ENCODE measurements at regions not wholly inside any gene's neighbourhood (a gene's known extent, or its start where the extent isn't known, plus 50 kb on each side); places are given as distances from the start of the nearest gene placed in this dataset.

DNA sequence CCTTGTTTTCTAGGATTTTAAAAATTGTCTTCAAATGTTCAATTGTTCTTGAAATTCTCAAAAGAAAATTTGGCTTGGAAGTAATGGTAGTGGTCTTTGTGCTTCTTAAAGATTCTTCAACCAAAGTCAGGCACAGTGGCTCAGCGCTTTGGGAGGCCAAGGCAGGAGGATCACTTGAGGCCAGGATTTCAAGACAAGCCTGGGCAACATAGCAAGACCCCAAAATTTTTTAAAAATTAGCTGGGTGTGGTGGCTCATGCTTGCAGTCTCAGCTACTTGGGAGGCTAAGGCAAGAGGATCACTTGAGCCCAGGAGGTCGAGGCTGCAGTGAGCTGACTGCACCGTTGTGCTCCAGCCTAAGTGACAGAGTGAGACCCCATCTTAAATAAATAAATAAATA, 153.5 kb upstream of the ZNF507 start:
- Histone ChIP-seq H3K4me1 (no peaks in the 10 kb centered on the region), H3K36me3 (no peaks in the 10 kb centered on the region), H3K9me3 (no peaks in the 10 kb centered on the region), H3K27me3 (peaks cover 0 to 20% of the 10 kb centered on the region in 2 donors), H3K27ac (no peak overlapping the region), H3K4me3 (no peak overlapping the region)
- no peak for DNase-seq
- TF ChIP-seq, protein P1, sequence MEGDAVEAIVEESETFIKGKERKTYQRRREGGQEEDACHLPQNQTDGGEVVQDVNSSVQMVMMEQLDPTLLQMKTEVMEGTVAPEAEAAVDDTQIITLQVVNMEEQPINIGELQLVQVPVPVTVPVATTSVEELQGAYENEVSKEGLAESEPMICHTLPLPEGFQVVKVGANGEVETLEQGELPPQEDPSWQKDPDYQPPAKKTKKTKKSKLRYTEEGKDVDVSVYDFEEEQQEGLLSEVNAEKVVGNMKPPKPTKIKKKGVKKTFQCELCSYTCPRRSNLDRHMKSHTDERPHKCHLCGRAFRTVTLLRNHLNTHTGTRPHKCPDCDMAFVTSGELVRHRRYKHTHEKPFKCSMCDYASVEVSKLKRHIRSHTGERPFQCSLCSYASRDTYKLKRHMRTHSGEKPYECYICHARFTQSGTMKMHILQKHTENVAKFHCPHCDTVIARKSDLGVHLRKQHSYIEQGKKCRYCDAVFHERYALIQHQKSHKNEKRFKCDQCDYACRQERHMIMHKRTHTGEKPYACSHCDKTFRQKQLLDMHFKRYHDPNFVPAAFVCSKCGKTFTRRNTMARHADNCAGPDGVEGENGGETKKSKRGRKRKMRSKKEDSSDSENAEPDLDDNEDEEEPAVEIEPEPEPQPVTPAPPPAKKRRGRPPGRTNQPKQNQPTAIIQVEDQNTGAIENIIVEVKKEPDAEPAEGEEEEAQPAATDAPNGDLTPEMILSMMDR (IDR thresholded peaks at IDR 0.05) = no peak
- no peak for ATAC-seq
- intact Hi-C loops (cut with DNase I) = no loop called here

DNA sequence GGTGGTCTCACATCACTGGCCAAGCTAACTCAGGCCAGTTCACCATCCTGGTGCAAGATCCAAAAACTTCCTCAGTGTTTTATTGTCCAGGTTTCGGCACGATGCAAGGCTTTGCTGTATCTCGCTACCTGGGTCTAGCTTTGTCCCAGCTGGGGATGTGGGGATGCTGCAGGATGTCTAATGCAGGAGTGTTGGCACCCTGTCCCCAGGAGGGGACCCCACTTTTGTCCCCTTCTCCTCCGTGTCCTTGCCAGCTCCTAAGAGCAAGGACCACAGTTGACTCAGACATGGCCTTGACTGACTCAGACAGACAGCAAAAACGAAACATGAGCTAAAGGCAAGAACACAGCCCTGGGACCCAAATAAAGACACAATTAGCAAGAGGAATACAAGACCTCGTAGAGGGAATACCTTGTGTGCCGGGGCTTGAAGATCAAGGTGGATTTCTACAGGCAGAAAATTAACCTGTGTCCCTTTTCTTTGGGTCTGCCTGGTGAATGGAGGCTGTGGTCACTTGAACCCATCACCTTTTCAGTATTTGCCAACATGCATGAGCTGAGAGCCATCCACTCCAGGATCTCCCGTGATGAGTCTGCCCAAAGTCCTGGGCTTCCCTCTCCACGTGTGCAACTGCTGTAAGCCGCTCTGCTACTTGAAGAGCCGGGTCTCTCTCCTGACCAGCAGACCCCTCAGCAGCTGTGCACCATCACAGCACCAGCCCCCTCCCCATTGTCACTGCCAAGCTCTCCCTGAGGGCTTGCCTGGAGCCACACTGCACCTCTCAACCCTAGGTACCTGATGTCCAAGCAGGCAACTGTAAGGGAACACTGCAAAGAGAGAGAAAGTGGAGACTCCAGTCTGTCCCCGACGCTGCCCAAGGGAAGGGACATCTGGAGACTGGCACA, 149.5 kb upstream of the ZNF507 start:
- Histone ChIP-seq H3K27ac (no peak overlapping the region), H3K4me3 (no peak overlapping the region), H3K4me1 (no peaks in the 10 kb centered on the region), H3K9me3 (no peaks in the 10 kb centered on the region), H3K36me3 (no peaks in the 10 kb centered on the region), H3K27me3 (peaks cover 0 to 17% of the 10 kb centered on the region in 2 donors)
- ATAC-seq = no peak
- TF ChIP-seq, protein P1 (IDR thresholded peaks at IDR 0.05) = no peak
- no peak for DNase-seq
- intact Hi-C loops (cut with DNase I) = no loop called here

DNA sequence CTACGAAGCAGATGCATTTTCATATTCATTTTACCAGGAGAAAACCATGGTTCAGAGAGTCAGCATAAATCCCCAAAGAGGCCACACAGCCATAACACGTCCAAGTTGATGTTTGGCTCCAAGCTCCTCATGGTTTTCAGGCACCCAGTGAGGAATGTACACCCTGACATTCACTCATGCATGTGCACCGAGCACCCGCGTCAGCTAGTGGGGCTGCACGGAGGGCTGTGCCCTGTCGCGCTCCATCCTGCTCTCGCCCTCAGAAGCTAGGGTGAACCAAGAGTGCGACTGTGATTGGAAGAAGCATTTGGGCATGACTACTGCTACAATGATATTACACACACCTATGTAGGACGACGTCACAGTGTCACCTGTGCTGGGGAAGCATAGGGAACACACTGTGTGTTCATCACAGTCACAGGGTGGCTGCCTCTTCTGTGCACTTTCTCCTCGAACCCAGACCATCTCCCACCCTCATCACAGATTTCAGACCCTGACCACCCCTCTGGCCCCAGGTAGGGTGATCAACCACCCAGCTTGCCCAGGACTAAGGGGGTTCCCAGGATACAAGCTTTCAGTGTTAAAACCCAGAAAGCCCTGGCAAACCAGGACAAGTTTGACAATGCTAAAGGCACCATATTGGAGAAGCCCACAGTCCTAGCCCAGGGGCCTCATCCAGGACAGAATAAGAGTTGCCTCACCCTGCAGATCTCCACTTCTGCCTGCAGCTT, 148.6 kb upstream of the ZNF507 start:
- DNase-seq = no peak
- H3K9me3 ChIP-seq = no peaks in the 10 kb centered on the region

DNA sequence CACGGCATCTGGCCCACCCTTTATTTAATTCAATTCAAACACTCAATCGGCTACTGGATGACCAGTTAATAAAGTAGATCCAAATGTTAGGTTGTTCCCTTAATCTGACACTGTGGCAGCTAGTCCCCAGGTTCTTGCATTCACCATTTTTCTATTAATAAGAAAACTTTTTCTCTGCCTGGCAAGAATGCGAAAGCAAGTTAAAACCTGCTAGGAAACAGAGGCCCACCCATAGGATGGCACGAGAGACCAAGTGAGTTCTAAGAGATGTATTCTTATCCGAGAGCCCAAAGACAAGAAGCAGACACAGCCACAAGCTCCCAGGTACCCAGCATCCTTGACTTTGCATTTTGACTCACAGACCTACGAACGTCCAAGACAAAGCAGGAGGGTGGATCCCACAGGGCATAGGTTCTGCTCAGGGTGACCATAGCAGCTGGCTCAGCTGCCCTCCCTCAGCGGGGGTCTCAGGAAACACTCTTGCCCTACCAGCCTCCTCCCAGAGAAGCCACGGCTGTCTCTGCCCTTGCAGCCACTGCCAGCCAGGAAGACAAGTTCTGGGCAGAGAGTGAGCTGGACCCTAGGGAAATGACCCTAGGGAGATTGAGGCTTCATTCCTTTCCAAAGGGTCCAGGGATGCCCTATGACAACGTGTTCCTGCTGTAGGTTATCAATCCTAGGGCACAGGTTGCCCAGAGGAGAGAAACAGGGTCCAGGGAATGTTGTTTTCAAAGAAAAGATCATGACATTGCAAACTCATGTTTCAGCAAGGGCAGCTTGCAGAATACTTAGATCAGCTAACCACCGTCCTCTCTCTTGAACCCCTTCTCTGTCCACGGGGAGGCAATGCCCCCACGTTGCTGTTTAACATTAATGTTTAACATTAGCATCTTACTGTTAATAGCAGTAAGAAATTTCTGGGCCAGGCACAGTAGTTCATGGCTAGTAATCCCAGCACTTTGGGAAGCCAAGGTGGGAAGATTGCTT, 147.2 kb upstream of the ZNF507 start:
- H3K27me3 ChIP-seq = peaks cover 0 to 17% of the 10 kb centered on the region in 2 donors
- H3K36me3 ChIP-seq = no peaks in the 10 kb centered on the region
- no peak for ATAC-seq
- no peak for DNase-seq
- intact Hi-C loops (cut with DNase I) = no loop called here
- no peak overlapping the region for H3K27ac ChIP-seq
- TF ChIP-seq, protein P1 (IDR thresholded peaks at IDR 0.05) = no peak
- no peaks in the 10 kb centered on the region for H3K4me1 ChIP-seq
- no peak overlapping the region for H3K4me3 ChIP-seq
- no peaks in the 10 kb centered on the region for H3K9me3 ChIP-seq

More for the DNA sequence above, 148.6 kb upstream of the ZNF507 start:
- TF ChIP-seq, protein P1 (IDR thresholded peaks at IDR 0.05) = no peak
- no peak for ATAC-seq
- Histone ChIP-seq H3K27ac (no peak overlapping the region), H3K4me1 (no peaks in the 10 kb centered on the region), H3K27me3 (peaks cover 0 to 17% of the 10 kb centered on the region in 2 donors), H3K36me3 (no peaks in the 10 kb centered on the region), H3K4me3 (no peak overlapping the region)
- intact Hi-C loops (cut with DNase I) = no loop called here
